K562 (cell line): ENCODE measurements at regions not wholly inside any gene's neighbourhood (a gene's known extent, or its start where the extent isn't known, plus 50 kb on each side); places are given as distances from the start of the nearest gene placed in this dataset.
A peak's percentile ranks its signal among the peaks of the same experiment; 100 is the strongest.

ENCODE experiments used
- CHCHD3 ChIP-seq: fragments of 250-450 bp; sonication (Bioruptor Pico); IDR thresholded peaks from 2 replicates; pipeline ENCODE4 v2.1.2; 2022; ENCODE audit warnings: mild to moderate bottlenecking
- MBD2 ChIP-seq: sonication (generic); IDR thresholded peaks from 2 replicates; pipeline ENCODE4 v1.6.1; 2016; ENCODE audit warnings: low read depth, borderline replicate concordance
- PHTF2 ChIP-seq: fragments of 250-450 bp; sonication (Bioruptor Pico); IDR thresholded peaks from 2 replicates; pipeline ENCODE4 v1.5.0; 2021; ENCODE audit warnings: mild to moderate bottlenecking
- POLR2H ChIP-seq: IDR thresholded peaks from 2 replicates; pipeline ENCODE4 v1.6.1; 2016; ENCODE audit warnings: missing genetic modification characterization, low read depth, mild to moderate bottlenecking, control low read depth, missing compliant biosample characterization, moderate library complexity
- SNRNP70 ChIP-seq: fragments of 200-400 bp; formaldehyde crosslinking; optimal IDR thresholded peaks from 2 replicates; pipeline ENCODE3; 2017; ENCODE audit warnings: low read depth, low read length
- SRSF7 ChIP-seq: fragments of 200-400 bp; formaldehyde crosslinking; optimal IDR thresholded peaks from 2 replicates; pipeline ENCODE3; 2017; ENCODE audit warnings: mild to moderate bottlenecking, low read depth, low read length
- YBX1 ChIP-seq: fragments of 450-650 bp; IDR thresholded peaks from 2 replicates; pipeline ENCODE4 v1.7.1; 2016; ENCODE audit warnings: mild to moderate bottlenecking
- ZC3H11A ChIP-seq: IDR thresholded peaks from 2 replicates; pipeline ENCODE4 v1.6.1; 2012; ENCODE audit warnings: low read depth, low read length, improper control_type of control experiment
- ZNF175 ChIP-seq: fragments of 200-800 bp; sonication (Bioruptor generic); IDR thresholded peaks from 2 replicates; pipeline ENCODE4 v1.6.1; 2016; ENCODE audit warnings: low read depth, mild to moderate bottlenecking, missing genetic modification characterization, missing compliant biosample characterization
- ZNF511 ChIP-seq: sonication (generic); formaldehyde crosslinking; IDR thresholded peaks from 2 replicates; pipeline ENCODE4 v1.8.0; 2022; ENCODE audit warnings: mild to moderate bottlenecking, missing genetic modification reagents
- TF ChIP-seq, protein P1 (sequence below), 2 experiments: fragments of 450-650 bp; IDR thresholded peaks; 2 replicates each; pipeline ENCODE4 v1.6.1; 2016; ENCODE audit warnings: mild to moderate bottlenecking in 2 of 2, borderline replicate concordance in 1 of 2, low read depth in 1 of 2, moderate library complexity in 1 of 2
- TF ChIP-seq, protein P2 (sequence below): fragments of 250-450 bp; sonication (Bioruptor Pico); IDR thresholded peaks from 2 replicates; pipeline ENCODE4 v1.5.0; 2021; ENCODE audit warnings: mild to moderate bottlenecking, moderate library complexity
- TF ChIP-seq, protein P3 (sequence below): fragments of 250-450 bp; sonication (Bioruptor Pico); IDR thresholded peaks from 2 replicates; pipeline ENCODE4 v1.8.0; 2022; ENCODE audit warnings: moderate library complexity, mild to moderate bottlenecking, inconsistent platforms

- no peak for TF ChIP-seq SNRNP70
- TF ChIP-seq PHTF2 = no peak
- TF ChIP-seq ZNF511 = no peak
- TF ChIP-seq, protein P1, sequence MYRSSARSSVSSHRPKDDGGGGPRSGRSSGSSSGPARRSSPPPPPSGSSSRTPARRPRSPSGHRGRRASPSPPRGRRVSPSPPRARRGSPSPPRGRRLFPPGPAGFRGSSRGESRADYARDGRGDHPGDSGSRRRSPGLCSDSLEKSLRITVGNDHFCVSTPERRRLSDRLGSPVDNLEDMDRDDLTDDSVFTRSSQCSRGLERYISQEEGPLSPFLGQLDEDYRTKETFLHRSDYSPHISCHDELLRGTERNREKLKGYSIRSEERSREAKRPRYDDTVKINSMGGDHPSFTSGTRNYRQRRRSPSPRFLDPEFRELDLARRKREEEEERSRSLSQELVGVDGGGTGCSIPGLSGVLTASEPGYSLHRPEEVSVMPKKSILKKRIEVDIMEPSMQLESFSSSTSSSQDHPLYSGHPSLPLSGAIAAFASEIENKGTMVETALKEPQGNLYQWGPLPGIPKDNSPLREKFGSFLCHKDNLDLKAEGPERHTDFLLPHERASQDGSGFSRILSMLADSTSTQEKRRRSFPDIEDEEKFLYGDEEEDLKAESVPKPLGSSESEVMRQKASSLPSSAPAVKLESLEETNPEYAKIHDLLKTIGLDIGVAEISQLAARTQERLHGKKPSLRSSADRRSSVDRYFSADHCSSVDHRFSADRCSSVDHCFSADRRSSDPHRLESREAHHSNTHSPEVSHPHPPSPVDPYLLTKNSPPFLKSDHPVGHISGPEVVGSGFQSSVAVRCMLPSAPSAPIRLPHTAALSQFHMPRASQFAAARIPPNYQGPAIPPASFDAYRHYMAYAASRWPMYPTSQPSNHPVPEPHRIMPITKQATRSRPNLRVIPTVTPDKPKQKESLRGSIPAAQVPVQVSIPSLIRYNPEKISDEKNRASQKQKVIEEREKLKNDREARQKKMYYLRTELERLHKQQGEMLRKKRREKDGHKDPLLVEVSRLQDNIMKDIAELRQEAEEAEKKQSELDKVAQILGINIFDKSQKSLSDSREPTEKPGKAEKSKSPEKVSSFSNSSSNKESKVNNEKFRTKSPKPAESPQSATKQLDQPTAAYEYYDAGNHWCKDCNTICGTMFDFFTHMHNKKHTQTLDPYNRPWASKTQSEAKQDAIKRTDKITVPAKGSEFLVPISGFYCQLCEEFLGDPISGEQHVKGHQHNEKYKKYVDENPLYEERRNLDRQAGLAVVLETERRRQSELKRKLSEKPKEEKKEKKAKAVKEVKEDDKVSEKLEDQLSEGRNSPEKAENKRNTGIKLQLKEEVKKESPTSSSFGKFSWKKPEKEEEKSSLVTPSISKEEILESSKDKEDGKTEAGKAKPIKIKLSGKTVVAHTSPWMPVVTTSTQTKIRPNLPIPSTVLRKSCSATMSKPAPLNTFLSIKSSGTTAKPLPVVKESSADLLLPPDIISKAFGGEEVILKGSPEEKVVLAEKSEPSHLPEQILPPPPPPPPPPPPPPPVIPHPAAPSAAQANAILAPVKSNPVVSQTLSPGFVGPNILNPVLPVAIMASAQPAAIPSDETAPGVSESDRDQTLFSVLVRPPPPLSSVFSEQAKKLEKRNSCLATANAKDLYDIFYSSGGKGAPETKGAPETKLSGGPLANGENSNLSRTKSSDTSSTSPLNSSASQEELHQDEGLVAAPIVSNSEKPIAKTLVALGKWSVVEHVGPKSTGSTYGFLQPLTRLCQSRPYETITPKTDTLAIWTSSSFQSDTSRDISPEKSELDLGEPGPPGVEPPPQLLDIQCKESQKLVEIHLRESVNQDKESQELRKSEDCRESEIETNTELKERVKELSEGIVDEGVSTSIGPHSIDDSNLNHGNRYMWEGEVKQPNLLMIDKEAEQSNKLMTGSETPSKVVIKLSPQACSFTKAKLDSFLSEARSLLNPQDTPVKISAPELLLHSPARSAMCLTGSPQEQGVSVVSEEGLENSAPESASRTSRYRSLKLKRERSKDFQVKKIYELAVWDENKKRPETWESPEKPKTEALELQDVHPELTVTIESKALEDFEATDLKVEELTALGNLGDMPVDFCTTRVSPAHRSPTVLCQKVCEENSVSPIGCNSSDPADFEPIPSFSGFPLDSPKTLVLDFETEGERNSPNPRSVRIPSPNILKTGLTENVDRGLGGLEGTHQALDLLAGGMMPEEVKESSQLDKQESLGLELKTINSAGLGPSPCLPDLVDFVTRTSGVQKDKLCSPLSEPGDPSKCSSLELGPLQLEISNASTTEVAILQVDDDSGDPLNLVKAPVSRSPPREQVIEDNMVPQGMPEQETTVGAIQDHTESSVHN (IDR thresholded peaks at IDR 0.05; ENCODE audit: borderline replicate concordance in 1 of 2, low read depth in 1 of 2) = no peak
- TF ChIP-seq, protein P2, sequence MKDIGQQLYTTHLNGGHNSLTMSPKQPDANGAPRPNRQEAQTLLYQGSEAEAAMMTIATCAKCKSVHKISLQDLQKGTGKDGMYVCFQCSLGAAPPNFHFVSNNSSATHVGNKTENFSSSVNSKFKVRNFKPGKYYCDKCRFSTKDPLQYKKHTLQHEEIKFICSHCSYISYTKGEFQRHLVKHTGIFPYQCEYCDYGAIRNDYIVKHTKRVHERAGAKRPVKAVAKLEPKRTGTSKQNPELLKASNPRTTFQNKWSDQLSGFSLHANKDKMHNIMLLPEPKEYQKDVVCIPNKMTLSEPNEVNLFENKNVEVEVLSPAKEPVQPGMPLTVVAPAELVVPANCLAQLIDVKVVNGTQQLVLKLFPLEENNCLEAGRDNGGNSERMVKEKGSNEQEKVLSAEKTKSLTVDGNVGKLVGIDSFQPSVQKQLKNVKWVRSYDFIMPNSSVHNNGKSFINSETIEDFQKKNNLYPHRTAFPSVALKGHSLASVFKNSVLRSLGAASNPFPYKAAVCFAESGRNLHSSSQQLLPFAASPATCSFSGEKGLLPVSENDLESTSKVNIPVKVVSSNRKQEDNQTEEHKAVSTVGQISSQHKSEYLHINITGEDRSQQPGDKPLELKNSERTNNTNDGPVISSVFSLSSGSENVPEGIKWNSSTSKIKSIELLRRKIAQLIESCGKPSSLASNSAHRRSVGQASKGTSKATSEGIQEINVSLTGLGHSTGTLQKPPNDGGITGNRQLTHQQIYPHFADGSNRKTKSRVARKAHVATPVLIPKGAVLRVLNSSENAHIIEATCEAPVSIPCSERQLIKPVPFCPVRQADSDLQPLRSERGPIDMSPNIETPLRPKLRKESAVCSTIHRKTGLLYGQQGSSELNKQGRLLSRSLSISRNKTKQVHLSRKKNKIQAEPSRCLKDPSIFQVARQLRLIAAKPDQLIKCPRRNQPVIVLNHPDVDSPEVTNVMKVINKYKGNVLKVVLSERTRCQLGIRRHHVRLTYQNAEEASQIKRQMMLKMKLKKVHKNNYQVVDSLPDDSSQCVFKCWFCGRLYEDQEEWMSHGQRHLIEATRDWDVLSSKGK (CRISPR knock-in tag) = no peak
- TF ChIP-seq CHCHD3 (CRISPR knock-in tag) = no peak
- TF ChIP-seq MBD2 = no peak
- peak; percentile 68 for TF ChIP-seq POLR2H
- no peak for TF ChIP-seq ZC3H11A
- TF ChIP-seq YBX1 = no peak
- peak; percentile 85 for TF ChIP-seq ZNF175
- TF ChIP-seq SRSF7 = no peak
- TF ChIP-seq, protein P3, sequence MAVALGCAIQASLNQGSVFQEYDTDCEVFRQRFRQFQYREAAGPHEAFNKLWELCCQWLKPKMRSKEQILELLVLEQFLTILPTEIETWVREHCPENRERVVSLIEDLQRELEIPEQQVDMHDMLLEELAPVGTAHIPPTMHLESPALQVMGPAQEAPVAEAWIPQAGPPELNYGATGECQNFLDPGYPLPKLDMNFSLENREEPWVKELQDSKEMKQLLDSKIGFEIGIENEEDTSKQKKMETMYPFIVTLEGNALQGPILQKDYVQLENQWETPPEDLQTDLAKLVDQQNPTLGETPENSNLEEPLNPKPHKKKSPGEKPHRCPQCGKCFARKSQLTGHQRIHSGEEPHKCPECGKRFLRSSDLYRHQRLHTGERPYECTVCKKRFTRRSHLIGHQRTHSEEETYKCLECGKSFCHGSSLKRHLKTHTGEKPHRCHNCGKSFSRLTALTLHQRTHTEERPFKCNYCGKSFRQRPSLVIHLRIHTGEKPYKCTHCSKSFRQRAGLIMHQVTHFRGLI (CRISPR knock-in tag) = 0 out of 2 replicates have a peak, but pooled peaks have one; percentile 45
Measured at GRCh38 chr2:144705328-144706245, 185.7 kb upstream of the ZEB2 start (continued).
